ENCODE measurements at regions not wholly inside any gene's neighbourhood (a gene's known extent, or its start where the extent isn't known, plus 50 kb on each side); places are given as distances from the start of the nearest gene placed in this dataset.
"Not testable (repeated sequence)": the region's sequence is repeated elsewhere in the genome, so short reads cannot be mapped to it uniquely, and the experiment has no call there.

DNA sequence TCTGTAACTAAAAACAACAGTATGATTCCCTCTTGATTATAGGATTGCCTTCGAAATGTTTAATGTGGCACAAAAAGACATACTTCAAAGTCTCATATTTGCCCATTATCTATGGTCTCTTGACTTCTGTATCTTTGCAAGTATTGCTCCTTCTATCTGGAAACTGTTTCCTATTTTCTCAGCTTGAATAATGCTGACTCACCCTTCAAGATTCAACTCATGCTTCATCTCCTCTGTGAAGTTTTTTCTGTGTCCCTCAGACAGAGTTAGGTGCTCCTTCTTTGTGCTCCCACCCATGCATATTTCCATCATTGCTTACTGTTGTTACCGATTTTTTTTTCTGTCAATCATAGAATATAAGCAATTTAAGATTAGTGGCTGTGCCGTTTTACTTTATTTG lies 192.8 kb upstream of the ROBO1 start:
- no peaks in the 10 kb centered on the region for H3K4me1 ChIP-seq (ENCODE audit: control insufficient read depth, insufficient read depth, low read length)
- no peaks in the 10 kb centered on the region for H3K36me3 ChIP-seq (ENCODE audit: control insufficient read depth, insufficient read depth, low read length)
- no peak overlapping the region for H3K27ac ChIP-seq (ENCODE audit: low read depth, low read length)
- no peaks in the 10 kb centered on the region for H3K9me3 ChIP-seq (ENCODE audit: control insufficient read depth, insufficient read depth, low read length)
- H3K9ac ChIP-seq (ENCODE audit: low read depth, low read length), result no peak overlapping the region
- H3K4me3 ChIP-seq (ENCODE audit: low read depth, low read length), result no peak overlapping the region
- no peaks in the 10 kb centered on the region for H3K27me3 ChIP-seq (ENCODE audit: control insufficient read depth, insufficient read depth, low read length)

DNA sequence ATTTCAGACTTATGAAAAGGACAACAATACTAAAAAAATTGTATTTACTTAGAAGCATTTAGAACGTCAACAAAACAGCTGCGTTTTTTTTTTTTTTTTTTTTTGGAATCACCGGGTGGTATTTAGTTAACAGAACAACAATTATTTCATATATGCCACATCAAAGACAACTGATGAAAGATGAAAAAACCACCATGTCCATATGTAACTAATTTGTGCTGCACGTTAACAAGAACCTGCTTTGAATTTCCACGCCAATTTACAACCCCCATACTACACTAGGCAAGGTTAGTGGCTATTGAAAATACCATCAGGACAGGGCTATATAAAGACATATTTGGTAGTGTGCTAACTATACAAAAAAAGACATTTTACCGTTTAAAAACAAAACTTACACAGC lies 189.3 kb upstream of the ROBO1 start:
- H3K27me3 ChIP-seq (ENCODE audit: control insufficient read depth, insufficient read depth, low read length), result no peaks in the 10 kb centered on the region
- no peaks in the 10 kb centered on the region for H3K9me3 ChIP-seq (ENCODE audit: control insufficient read depth, insufficient read depth, low read length)
- H3K4me3 ChIP-seq (ENCODE audit: low read depth, low read length), result no peak overlapping the region
- H3K9ac ChIP-seq (ENCODE audit: low read depth, low read length), result no peak overlapping the region
- no peak overlapping the region for H3K27ac ChIP-seq (ENCODE audit: low read depth, low read length)
- H3K4me1 ChIP-seq (ENCODE audit: control insufficient read depth, insufficient read depth, low read length), result peaks cover 11% of the 10 kb centered on the region
- no peaks in the 10 kb centered on the region for H3K36me3 ChIP-seq (ENCODE audit: control insufficient read depth, insufficient read depth, low read length)

DNA sequence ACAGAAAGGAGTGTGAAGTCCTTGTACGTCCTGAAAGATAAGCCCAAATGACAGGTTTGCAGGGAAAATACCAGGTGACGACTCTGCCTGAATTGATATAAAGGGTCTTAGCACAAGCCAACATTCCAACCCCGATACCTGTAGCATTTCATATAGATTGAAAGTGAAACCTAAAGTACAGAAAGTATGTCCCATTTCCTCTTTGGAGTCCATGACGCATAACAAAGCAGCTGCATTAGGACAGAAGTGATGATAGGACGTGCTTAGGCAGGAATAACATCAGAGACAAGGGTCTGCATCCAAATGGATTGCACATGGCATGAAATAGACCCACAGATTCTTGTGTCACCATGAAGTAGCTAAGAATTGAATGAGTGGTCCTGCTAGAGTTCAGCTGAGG lies 187.0 kb upstream of the ROBO1 start:
- H3K9me3 ChIP-seq (ENCODE audit: control insufficient read depth, insufficient read depth, low read length), result no peaks in the 10 kb centered on the region
- no peaks in the 10 kb centered on the region for H3K36me3 ChIP-seq (ENCODE audit: control insufficient read depth, insufficient read depth, low read length)
- H3K27me3 ChIP-seq (ENCODE audit: control insufficient read depth, insufficient read depth, low read length), result no peaks in the 10 kb centered on the region
- H3K9ac ChIP-seq (ENCODE audit: low read depth, low read length), result no peak overlapping the region
- no peak overlapping the region for H3K4me3 ChIP-seq (ENCODE audit: low read depth, low read length)
- no peak overlapping the region for H3K27ac ChIP-seq (ENCODE audit: low read depth, low read length)
- peaks cover 11% of the 10 kb centered on the region for H3K4me1 ChIP-seq (ENCODE audit: control insufficient read depth, insufficient read depth, low read length)

DNA sequence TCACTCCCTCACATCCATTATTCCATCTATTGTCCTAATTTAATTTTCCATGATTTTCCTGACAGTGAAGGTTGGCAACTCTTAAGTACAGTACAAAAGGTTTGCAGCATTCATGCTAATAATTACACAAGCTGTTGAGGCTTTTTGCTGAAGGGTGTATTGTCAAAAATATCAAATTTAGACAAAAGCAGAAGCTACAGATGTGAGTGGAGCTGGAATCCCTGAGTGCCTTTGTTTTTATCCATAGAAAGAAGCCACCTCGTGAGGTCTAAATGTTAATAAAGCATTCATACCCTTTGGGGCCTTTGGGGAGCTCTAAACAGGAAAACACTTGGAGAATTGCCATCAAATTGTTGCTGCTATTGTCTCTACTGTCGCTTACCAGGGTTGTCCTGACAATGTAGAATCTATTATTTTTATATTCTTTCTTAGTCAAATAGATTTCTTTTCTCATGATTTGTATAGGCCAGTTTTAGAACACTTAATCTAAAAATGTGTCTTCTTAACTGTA lies 185.8 kb upstream of the ROBO1 start:
- Histone ChIP-seq H3K4me3 (ENCODE audit: low read depth, low read length) (no peak overlapping the region), H3K27ac (ENCODE audit: low read depth, low read length) (no peak overlapping the region), H3K9ac (ENCODE audit: low read depth, low read length) (no peak overlapping the region), H3K36me3 (ENCODE audit: control insufficient read depth, insufficient read depth, low read length) (no peaks in the 10 kb centered on the region), H3K27me3 (ENCODE audit: control insufficient read depth, insufficient read depth, low read length) (no peaks in the 10 kb centered on the region), H3K4me1 (ENCODE audit: control insufficient read depth, insufficient read depth, low read length) (peaks cover 11% of the 10 kb centered on the region), H3K9me3 (ENCODE audit: control insufficient read depth, insufficient read depth, low read length) (no peaks in the 10 kb centered on the region)

DNA sequence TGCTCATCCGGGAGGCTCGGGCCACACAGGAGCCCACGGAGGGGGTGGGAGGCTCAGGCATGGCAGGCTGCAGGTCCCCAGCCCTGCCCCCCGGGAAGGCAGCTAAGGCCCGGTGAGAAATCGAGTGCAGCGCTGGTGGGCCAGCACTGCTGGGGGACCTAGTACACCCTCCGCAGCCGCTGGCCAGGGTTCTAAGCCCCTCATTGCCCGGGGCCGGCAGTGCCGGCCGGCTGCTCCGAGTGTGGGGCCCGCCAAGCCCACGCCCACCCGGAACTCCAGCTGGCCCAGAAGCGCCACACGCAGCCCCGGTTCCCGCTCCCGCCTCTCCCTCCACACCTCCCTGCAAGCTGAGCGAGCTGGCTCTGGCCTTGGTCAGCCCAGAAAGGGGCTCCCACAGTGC lies 183.6 kb upstream of the ROBO1 start:
- H3K9ac ChIP-seq (ENCODE audit: low read depth, low read length); H3K4me3 ChIP-seq (ENCODE audit: low read depth, low read length); H3K27me3 ChIP-seq (ENCODE audit: control insufficient read depth, insufficient read depth, low read length); H3K9me3 ChIP-seq (ENCODE audit: control insufficient read depth, insufficient read depth, low read length); H3K27ac ChIP-seq (ENCODE audit: low read depth, low read length); H3K36me3 ChIP-seq (ENCODE audit: control insufficient read depth, insufficient read depth, low read length): not testable (repeated sequence)
- H3K4me1 ChIP-seq (ENCODE audit: control insufficient read depth, insufficient read depth, low read length), result peaks cover 11% of the 10 kb centered on the region

DNA sequence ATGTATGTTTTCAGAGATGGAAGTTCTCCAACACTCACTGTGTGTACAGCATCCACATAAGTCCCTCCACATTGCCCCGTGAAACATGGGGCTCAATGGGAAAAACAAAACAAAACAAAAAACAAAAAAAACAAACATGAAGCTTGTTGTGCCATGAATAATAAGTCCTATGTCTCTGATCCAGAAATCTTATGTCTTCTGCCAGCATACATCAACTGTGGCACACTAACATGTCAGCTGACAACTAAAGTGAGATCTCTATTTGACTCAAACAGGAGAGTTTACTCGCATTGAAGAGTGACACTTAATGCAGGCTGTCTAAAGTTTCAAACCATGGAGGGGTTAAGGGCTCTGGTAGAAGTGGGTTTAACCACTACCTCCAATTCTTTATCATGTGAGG lies 180.2 kb upstream of the ROBO1 start:
- Histone ChIP-seq H3K36me3 (ENCODE audit: control insufficient read depth, insufficient read depth, low read length) (no peaks in the 10 kb centered on the region), H3K9me3 (ENCODE audit: control insufficient read depth, insufficient read depth, low read length) (no peaks in the 10 kb centered on the region), H3K27ac (ENCODE audit: low read depth, low read length) (no peak overlapping the region), H3K4me1 (ENCODE audit: control insufficient read depth, insufficient read depth, low read length) (no peaks in the 10 kb centered on the region), H3K9ac (ENCODE audit: low read depth, low read length) (no peak overlapping the region), H3K4me3 (ENCODE audit: low read depth, low read length) (no peak overlapping the region), H3K27me3 (ENCODE audit: control insufficient read depth, insufficient read depth, low read length) (no peaks in the 10 kb centered on the region)

DNA sequence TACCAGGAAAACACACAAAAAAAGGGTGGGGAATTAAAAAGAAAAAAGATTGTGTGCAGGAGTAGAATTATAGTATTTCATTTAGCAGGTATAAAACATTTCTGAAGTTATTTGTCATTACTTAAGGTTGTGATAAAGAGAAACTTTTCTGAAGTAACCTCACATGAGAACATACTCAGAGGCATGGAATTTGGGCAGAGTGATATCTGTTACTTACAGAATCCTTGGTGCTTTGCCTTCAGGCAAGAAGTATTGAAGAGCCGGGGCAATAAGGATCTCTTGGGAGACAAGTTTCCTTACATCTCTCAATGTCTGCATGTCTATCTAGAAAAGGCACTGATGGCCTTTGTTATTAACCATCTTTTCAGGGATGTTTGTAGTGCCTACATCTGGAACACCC lies 179.7 kb upstream of the ROBO1 start:
- Histone ChIP-seq H3K27ac (ENCODE audit: low read depth, low read length) (no peak overlapping the region), H3K36me3 (ENCODE audit: control insufficient read depth, insufficient read depth, low read length) (no peaks in the 10 kb centered on the region), H3K27me3 (ENCODE audit: control insufficient read depth, insufficient read depth, low read length) (no peaks in the 10 kb centered on the region), H3K9ac (ENCODE audit: low read depth, low read length) (no peak overlapping the region), H3K4me3 (ENCODE audit: low read depth, low read length) (no peak overlapping the region), H3K9me3 (ENCODE audit: control insufficient read depth, insufficient read depth, low read length) (no peaks in the 10 kb centered on the region), H3K4me1 (ENCODE audit: control insufficient read depth, insufficient read depth, low read length) (no peaks in the 10 kb centered on the region)

DNA sequence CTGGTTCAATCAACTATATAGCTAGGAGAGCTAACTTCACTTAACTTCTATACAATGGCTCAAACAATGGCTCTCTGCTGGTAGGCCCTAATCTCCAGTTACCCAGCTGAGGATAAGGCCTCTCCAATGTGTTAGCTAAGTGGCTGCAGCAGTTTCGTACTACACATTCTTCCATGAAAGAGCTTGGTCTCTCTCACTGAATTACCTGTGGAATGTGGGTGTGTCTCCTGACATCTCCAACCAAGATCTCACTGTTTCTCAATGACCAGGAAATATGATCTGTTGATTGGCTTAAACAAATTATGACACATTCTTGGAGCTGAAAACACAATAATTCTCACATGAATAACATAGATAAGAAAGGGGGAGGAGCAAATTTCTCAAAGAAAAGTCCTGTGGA lies 169.8 kb upstream of the ROBO1 start:
- H3K27ac ChIP-seq (ENCODE audit: low read depth, low read length), result no peak overlapping the region
- H3K4me3 ChIP-seq (ENCODE audit: low read depth, low read length), result no peak overlapping the region
- H3K9me3 ChIP-seq (ENCODE audit: control insufficient read depth, insufficient read depth, low read length), result no peaks in the 10 kb centered on the region
- H3K9ac ChIP-seq (ENCODE audit: low read depth, low read length), result no peak overlapping the region
- H3K27me3 ChIP-seq (ENCODE audit: control insufficient read depth, insufficient read depth, low read length), result no peaks in the 10 kb centered on the region
- no peaks in the 10 kb centered on the region for H3K36me3 ChIP-seq (ENCODE audit: control insufficient read depth, insufficient read depth, low read length)
- no peaks in the 10 kb centered on the region; the same call in 1 of the 2 replicates for H3K4me1 ChIP-seq (ENCODE audit: control insufficient read depth, insufficient read depth, low read length)

DNA sequence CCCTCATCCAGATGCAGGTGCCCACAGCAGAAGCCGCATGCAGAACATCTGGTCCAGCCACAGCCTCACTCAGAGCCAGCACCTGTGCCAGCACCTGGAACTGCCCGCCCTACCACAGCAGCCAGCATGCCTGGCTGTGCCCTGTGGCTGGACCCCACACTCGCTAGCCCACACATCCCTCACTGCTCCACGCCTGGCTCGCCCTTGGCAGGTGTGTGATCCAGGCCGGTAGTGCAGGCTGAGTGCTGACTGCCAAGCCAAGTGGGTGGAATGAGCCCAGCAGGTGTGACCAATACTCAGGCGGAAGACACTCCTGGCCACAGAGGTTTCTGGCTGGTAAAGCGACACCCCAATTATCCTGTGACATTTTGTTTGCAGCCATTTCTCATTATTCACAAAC lies 162.4 kb upstream of the ROBO1 start:
- no peak overlapping the region for H3K9ac ChIP-seq (ENCODE audit: low read depth, low read length)
- H3K9me3 ChIP-seq (ENCODE audit: control insufficient read depth, insufficient read depth, low read length), result no peaks in the 10 kb centered on the region
- no peak overlapping the region for H3K27ac ChIP-seq (ENCODE audit: low read depth, low read length)
- no peaks in the 10 kb centered on the region for H3K4me1 ChIP-seq (ENCODE audit: control insufficient read depth, insufficient read depth, low read length)
- H3K36me3 ChIP-seq (ENCODE audit: control insufficient read depth, insufficient read depth, low read length), result no peaks in the 10 kb centered on the region
- no peaks in the 10 kb centered on the region for H3K27me3 ChIP-seq (ENCODE audit: control insufficient read depth, insufficient read depth, low read length)
- no peak overlapping the region for H3K4me3 ChIP-seq (ENCODE audit: low read depth, low read length)

DNA sequence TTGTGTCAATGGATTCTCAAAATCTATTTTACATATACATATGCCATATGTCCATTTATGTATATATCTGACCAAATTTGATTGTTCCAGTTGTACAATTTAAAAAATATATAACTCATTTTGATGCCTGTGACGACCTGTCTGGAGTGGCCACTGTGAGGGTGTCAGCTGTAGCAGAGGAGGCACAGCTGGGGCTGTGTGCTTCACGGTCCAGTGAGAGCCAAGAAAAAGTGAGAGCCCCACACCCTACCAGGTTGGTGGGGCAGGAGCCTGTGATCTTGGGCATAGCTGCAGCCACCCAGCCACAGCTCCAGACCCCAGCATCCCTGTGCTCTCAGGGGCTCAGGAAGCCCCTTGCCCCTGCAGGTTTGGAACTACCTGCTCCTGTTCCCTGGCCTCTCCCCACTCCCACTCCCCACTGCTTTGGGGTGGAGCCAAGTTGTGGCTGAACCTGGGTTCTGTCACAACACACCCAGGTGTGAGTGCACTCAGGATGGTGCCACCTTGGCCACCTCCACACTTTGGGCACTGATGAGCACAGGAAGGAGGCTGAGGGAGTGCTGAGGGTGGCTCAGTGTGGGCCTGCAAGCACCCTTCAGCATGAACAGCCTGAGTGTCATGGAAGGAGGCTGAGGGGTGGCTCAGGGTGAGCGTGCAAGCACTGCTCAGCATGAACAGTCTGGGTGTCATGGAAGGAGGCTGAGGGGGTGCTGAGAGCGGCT lies 161.1 kb upstream of the ROBO1 start:
- H3K27me3 ChIP-seq (ENCODE audit: control insufficient read depth, insufficient read depth, low read length), result no peaks in the 10 kb centered on the region
- H3K9me3 ChIP-seq (ENCODE audit: control insufficient read depth, insufficient read depth, low read length), result no peaks in the 10 kb centered on the region
- no peak overlapping the region for H3K4me3 ChIP-seq (ENCODE audit: low read depth, low read length)
- no peak overlapping the region for H3K9ac ChIP-seq (ENCODE audit: low read depth, low read length)
- no peaks in the 10 kb centered on the region for H3K36me3 ChIP-seq (ENCODE audit: control insufficient read depth, insufficient read depth, low read length)
- no peak overlapping the region for H3K27ac ChIP-seq (ENCODE audit: low read depth, low read length)
- H3K4me1 ChIP-seq (ENCODE audit: control insufficient read depth, insufficient read depth, low read length), result no peaks in the 10 kb centered on the region

DNA sequence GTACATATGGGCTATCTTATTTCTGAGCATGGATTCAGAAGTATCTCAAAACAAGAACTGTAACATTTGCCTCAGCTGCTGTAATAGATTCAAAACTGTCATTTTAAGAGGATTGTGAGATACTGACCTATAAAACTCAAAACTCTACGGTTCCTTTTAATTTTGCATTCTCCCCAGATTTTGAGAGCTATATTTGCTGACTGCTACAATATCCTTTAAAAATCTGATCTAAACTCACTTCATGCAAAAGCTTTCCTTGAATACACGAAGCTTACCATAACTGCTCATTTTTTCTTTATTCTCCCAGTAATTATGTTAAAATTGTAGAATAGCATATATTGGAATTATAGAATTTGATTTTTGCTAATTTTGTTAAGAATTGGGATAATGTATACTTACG lies 158.7 kb upstream of the ROBO1 start:
- Histone ChIP-seq H3K36me3 (ENCODE audit: control insufficient read depth, insufficient read depth, low read length) (no peaks in the 10 kb centered on the region), H3K9ac (ENCODE audit: low read depth, low read length) (no peak overlapping the region), H3K27ac (ENCODE audit: low read depth, low read length) (no peak overlapping the region), H3K27me3 (ENCODE audit: control insufficient read depth, insufficient read depth, low read length) (no peaks in the 10 kb centered on the region), H3K4me1 (ENCODE audit: control insufficient read depth, insufficient read depth, low read length) (no peaks in the 10 kb centered on the region), H3K9me3 (ENCODE audit: control insufficient read depth, insufficient read depth, low read length) (no peaks in the 10 kb centered on the region), H3K4me3 (ENCODE audit: low read depth, low read length) (no peak overlapping the region)
